NCI-H1930 (cell line): ENCODE measurements at regions not wholly inside any gene's neighbourhood (a gene's known extent, or its start where the extent isn't known, plus 50 kb on each side); places are given as distances from the start of the nearest gene placed in this dataset.

Source experiments
- DNase-seq, 2 experiments: peaks; one replicate each; lab custom pipeline; 2025; lab: John Stamatoyannopoulos, UW

GRCh38 chrX:39984191-39984956, 113.4 kb downstream of the BCOR start:
- no peak for DNase-seq

- no peak for DNase-seq
Measured at GRCh38 chrX:39985071-39985470, 112.7 kb downstream of the BCOR start.

DNA sequence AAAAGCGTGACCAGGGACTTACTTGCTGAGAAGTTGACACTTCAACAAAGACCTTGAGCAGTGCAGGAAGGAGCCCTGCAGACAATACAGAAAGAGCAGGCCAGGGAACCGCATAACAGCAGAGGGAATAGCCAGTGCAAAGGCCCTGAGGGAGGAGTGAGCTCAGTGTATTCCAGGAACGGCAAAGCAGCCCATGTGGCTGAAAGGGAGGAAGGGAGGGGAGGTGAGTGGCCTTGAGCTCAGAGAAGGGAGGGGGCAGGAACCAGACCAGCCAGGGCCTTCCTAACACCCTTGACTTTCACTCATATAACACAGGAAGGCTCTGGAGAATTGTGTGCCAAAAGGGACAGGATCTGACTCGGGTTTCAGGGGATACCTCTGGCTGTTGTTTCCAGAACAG, 112.2 kb downstream of the BCOR start:
- no peak for DNase-seq

DNA sequence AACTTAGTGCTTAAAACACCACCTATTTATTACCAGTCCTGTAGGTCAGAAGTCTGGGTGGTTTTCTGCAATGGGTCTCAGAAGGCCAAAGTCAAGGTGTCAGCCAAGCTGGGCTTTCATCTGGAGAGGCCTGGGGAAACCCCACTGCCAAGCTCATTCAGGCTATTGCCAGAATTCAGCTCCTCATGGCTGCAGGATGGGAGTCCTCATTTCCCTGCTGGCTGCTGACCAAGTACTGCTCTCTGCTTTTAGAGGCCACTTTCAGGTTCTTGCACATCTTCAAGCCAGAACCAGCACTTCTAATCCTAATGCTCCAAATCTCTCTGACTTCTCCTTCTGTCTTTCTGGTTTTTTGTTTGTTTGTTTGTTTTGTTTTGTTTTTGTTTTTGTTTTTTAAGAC, 109.3 kb downstream of the BCOR start:
- DNase-seq = no peak

DNA sequence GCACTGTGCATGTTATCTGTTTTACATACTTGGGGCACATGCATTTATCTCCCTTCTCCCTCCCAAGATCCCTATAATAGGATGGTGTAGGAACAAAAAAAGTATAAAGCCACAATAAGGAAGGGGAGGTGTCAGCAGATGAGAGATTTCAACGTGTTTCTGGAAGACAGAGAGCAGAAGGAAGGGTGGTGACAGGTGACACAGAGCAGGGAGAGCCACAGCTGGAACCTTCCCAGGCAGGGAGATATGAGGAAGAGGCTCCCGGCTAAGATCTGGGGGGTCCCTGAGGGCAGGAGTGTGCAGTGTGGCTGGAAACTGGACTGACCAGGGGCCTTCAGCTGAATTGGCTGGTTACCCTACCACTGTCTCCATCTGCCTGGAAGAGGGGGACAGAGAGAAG, 107.4 kb downstream of the BCOR start:
- DNase-seq = no peak

- no peak for DNase-seq
Measured at GRCh38 chrX:39992300-39992699, 105.5 kb downstream of the BCOR start.

DNA sequence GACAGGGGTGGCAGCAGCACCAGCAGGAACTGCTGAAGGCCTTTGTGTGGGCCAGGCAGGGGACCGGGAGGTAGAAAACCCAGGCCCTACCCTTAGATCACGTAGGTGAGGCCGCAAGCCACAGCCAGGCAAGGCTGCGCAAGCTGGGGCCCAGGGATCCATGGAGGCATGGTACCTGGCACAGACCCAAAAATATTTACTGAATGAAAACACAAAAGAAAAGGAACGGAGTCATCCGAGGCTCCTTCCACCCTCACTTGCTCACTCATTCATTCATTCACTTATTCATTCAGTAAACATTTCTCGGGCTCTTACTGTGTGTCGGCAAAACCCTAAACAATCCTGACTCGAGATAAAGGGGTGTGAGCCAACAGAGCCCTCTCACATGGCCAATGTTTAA, 102.3 kb downstream of the BCOR start:
- DNase-seq = no peak

DNA sequence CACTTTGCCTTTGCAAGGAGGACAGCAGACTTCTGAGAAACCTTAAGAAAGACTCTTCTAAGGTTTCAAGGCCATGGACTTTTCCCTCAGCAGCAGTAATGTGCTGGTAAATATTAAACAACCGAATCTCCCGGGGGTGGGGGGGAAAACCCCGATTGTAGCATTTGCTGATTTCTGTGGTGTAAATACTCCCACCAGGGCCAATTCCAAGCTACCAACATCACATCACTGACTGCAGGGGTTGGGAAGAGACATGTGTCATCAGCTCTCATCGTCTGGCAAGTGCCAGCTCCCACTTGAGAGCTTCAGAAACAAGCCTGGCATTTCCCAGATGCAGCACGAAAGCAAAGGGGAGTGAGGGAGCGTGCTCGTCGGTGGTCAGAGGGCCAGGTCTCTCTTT, 101.2 kb downstream of the BCOR start:
- no peak for DNase-seq

DNA sequence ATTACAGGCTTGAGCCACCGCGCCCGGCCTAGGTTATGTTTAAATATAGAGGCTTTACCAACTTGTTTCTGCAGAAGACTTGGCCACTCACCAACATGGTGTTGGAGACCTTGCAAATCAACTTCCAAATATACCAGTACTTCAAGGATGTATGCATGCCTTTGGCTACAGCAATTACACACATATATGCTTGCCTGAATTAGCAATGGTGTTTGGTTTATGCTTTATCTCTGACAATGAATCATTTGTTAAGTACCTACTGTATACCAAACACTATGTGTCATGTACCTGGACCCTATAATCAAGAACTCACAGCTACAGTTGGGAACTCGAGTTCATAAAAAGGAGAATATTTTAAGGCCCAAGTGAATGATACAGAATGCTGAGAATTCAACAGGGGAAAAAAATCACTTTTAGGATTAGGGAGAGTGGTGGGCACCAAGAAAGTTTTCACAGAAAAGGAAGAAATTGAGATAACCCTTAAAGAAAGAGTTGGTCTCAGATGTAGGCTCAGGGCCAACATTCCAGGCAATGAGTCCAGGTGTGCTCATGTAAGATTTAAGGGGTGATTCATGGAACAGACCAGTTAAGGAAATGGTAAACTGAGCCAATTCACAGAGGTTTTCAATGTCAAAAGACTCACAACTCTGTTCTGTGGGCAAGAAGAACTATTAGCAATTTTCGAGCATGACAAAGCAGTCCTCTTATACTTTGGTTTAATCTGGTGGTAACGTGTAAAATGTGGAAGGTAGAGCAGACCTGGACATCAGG, 98.9 kb downstream of the BCOR start:
- no peak for DNase-seq
